HepG2 (cell line): ENCODE measurements at regions not wholly inside any gene's neighbourhood (a gene's known extent, or its start where the extent isn't known, plus 50 kb on each side); places are given as distances from the start of the nearest gene placed in this dataset.

Source experiments
- BRD4 ChIP-seq: sonication (generic); formaldehyde crosslinking; IDR thresholded peaks from 2 replicates; pipeline ENCODE4 v1.4.0; 2020; ENCODE audit warnings: missing genetic modification reagents
- EP300 ChIP-seq, 3 experiments: sonication (generic) in 1 of 3; formaldehyde crosslinking in 1 of 3; IDR thresholded peaks; 2 replicates each; pipeline versions ENCODE4 v1.5.1 to v1.6.1; 2011 to 2020; ENCODE audit warnings: low read depth in 2 of 3, low read length in 2 of 3, borderline replicate concordance in 1 of 3, improper control_type of control experiment in 1 of 3, mild to moderate bottlenecking in 1 of 3, missing genetic modification reagents in 1 of 3, moderate library complexity in 1 of 3
- KMT2B ChIP-seq: IDR thresholded peaks from 2 replicates; pipeline ENCODE4 v1.6.1; 2016; ENCODE audit warnings: missing genetic modification reagents, missing compliant biosample characterization
- POLR2A ChIP-seq, 2 experiments: IDR thresholded peaks; 2 replicates each; pipeline ENCODE4 v1.6.1; 2011; ENCODE audit warnings: low read depth in 2 of 2, low read length in 2 of 2, mild to moderate bottlenecking in 1 of 2, moderate library complexity in 1 of 2; ENCODE audit not compliant: insufficient read depth in 1 of 2
- TARDBP ChIP-seq: sonication (generic); formaldehyde crosslinking; IDR thresholded peaks from 2 replicates; pipeline ENCODE4 v1.8.0; 2022; ENCODE audit warnings: mild to moderate bottlenecking, missing genetic modification reagents
- YY1 ChIP-seq: IDR thresholded peaks from 2 replicates; pipeline ENCODE4 v1.6.1; 2011; ENCODE audit warnings: low read length, low read depth, moderate library complexity, mild to moderate bottlenecking; ENCODE audit not compliant: insufficient read depth, insufficient replicate concordance
- ZNF230 ChIP-seq: sonication (generic); formaldehyde crosslinking; IDR thresholded peaks from 2 replicates; pipeline ENCODE4 v1.4.0; 2020; ENCODE audit warnings: mild to moderate bottlenecking, missing genetic modification reagents
- ZNF777 ChIP-seq: sonication (generic); formaldehyde crosslinking; IDR thresholded peaks from 2 replicates; pipeline ENCODE4 v1.4.0; 2020; ENCODE audit warnings: missing genetic modification reagents

DNA sequence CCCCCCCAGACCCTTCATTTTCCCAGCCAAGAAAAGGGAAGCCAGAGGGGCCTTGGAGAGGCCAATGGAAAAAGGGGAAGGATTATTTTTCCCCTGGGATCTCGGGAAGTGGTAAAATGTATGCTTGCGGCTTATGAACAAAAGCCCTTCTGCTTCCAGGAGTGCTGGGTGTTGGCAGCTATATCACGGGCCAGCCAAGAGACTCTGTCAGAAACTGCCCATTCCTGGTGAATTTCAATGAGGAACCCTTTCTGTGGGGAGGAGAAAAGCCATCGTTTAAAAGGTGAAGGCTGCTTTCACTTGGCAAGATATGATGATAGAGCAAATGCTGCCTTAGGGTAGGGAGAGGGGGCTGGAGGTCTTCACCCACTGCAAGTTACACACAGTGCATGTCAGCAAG is 69.7 kb upstream of the ZC3H12A start:
- TF ChIP-seq KMT2B (no peak), YY1 (no peak), EP300 (IDR thresholded peaks at IDR 0.05; ENCODE audit: low read depth in 2 of 2, low read length in 2 of 2) (no peak), EP300 (CRISPR knock-in tag; IDR thresholded peaks at IDR 0.05; ENCODE audit: borderline replicate concordance) (no peak), ZNF230 (CRISPR knock-in tag) (no peak), TARDBP (CRISPR knock-in tag) (no peak), BRD4 (no peak), POLR2A (IDR thresholded peaks at IDR 0.05; ENCODE audit: insufficient read depth in 1 of 2, low read depth in 2 of 2, low read length in 2 of 2) (no peak), ZNF777 (CRISPR knock-in tag) (no peak)
